ENCODE measurements at regions not wholly inside any gene's neighbourhood (a gene's known extent, or its start where the extent isn't known, plus 50 kb on each side); places are given as distances from the start of the nearest gene placed in this dataset.
"Not testable (repeated sequence)": the region's sequence is repeated elsewhere in the genome, so short reads cannot be mapped to it uniquely, and the experiment has no call there.

- DNase-seq (ENCODE audit: low read depth), result no peak
These were observed 85.0 kb upstream of the RPL38 start for GRCh38 chr17:74118504-74118903.

GRCh38 chr17:74119049-74119580 lies 84.4 kb upstream of the RPL38 start:
- DNase-seq (ENCODE audit: low read depth), result no peak

GRCh38 chr17:74119965-74120364 lies 83.5 kb upstream of the RPL38 start:
- DNase-seq (ENCODE audit: low read depth), result no peak

GRCh38 chr17:74123350-74123749 lies 80.1 kb upstream of the RPL38 start:
- no peak for DNase-seq (ENCODE audit: low read depth)

- no peak for DNase-seq (ENCODE audit: low read depth)
These were observed 79.5 kb upstream of the RPL38 start for GRCh38 chr17:74123866-74124444.

GRCh38 chr17:74125156-74125555 lies 78.3 kb upstream of the RPL38 start:
- DNase-seq (ENCODE audit: low read depth), result no peak

GRCh38 chr17:74126179-74126900 lies 77.1 kb upstream of the RPL38 start:
- DNase-seq (ENCODE audit: low read depth), result no peak

GRCh38 chr17:74126959-74127358 lies 76.5 kb upstream of the RPL38 start:
- DNase-seq (ENCODE audit: low read depth), result no peak

- no peak for DNase-seq (ENCODE audit: low read depth)
These were observed 74.8 kb upstream of the RPL38 start for GRCh38 chr17:74128456-74129211.

- DNase-seq (ENCODE audit: low read depth), result not testable (repeated sequence)
These were observed 73.7 kb upstream of the RPL38 start for GRCh38 chr17:74129800-74130199.

GRCh38 chr17:74130276-74130675 lies 73.2 kb upstream of the RPL38 start:
- DNase-seq (ENCODE audit: low read depth), result no peak

- no peak for DNase-seq (ENCODE audit: low read depth)
These were observed 72.6 kb upstream of the RPL38 start for GRCh38 chr17:74130841-74131240.

GRCh38 chr17:74132354-74132753 lies 71.1 kb upstream of the RPL38 start:
- no peak for DNase-seq (ENCODE audit: low read depth)

- DNase-seq (ENCODE audit: low read depth), result no peak
These were observed 69.7 kb upstream of the RPL38 start for GRCh38 chr17:74133740-74134139.

GRCh38 chr17:74134234-74134633 lies 69.2 kb upstream of the RPL38 start:
- DNase-seq (ENCODE audit: low read depth), result not testable (repeated sequence)

- no peak for DNase-seq (ENCODE audit: low read depth)
These were observed 68.5 kb upstream of the RPL38 start for GRCh38 chr17:74134991-74135390.

GRCh38 chr17:74135391-74136167 lies 67.9 kb upstream of the RPL38 start:
- DNase-seq (ENCODE audit: low read depth), result no peak

- no peak for DNase-seq (ENCODE audit: low read depth)
These were observed 66.1 kb upstream of the RPL38 start for GRCh38 chr17:74137416-74137815.

GRCh38 chr17:74139120-74139519 lies 64.4 kb upstream of the RPL38 start:
- no peak for DNase-seq (ENCODE audit: low read depth)

- DNase-seq (ENCODE audit: low read depth), result no peak
These were observed 63.2 kb upstream of the RPL38 start for GRCh38 chr17:74140282-74140681.

GRCh38 chr17:74141612-74142011 lies 61.9 kb upstream of the RPL38 start:
- DNase-seq (ENCODE audit: low read depth), result no peak

- not testable (repeated sequence) for DNase-seq (ENCODE audit: low read depth)
These were observed 60.2 kb upstream of the RPL38 start for GRCh38 chr17:74143318-74143717.

Measured in activated T-helper 1 cell treated with Interleukin-2 at 50 U/mL for 16 hours (primary cell).